ENCODE measurements at regions not wholly inside any gene's neighbourhood (a gene's known extent, or its start where the extent isn't known, plus 50 kb on each side); places are given as distances from the start of the nearest gene placed in this dataset.

- Histone ChIP-seq H3K4me1 (ENCODE audit: control insufficient read depth in 5 of 5, insufficient read depth in 5 of 5, low read length in 5 of 5) (no peaks in the 10 kb centered on the region), H3K4me3 (no peak overlapping the region), H3K9ac (ENCODE audit: insufficient read depth in 1 of 2, low read length in 2 of 2) (no peak overlapping the region), H3K27ac (ENCODE audit: low read depth in 1 of 2, low read length in 1 of 2) (no peak overlapping the region), H3K36me3 (ENCODE audit: control insufficient read depth in 4 of 4, insufficient read depth in 4 of 4, low read length in 4 of 4) (no peaks in the 10 kb centered on the region), H3K27me3 (ENCODE audit: control insufficient read depth in 3 of 3, insufficient read depth in 3 of 3, low read length in 2 of 3) (no peaks in the 10 kb centered on the region), H3K9me3 (ENCODE audit: control insufficient read depth in 4 of 4, insufficient read depth in 3 of 4, low read length in 3 of 4) (peaks cover 0 to 4% (median 0%) of the 10 kb centered on the region in 4 donors)
- ATAC-seq (ENCODE audit: insufficient read depth, low FRiP score), result no peak
- DNase-seq, result no peak
- 73 to 84% methylated on average over 1 of the region's 1 CpG for WGBS, 2 donors
- TF ChIP-seq CTCF (IDR thresholded peaks at IDR 0.05; ENCODE audit: control extremely low read depth, extremely low read depth), result no peak
Observed at GRCh38 chr5:38077652-38078051, 180.7 kb upstream of the EGFLAM start.

- Histone ChIP-seq H3K4me1 (ENCODE audit: control insufficient read depth in 5 of 5, insufficient read depth in 5 of 5, low read length in 5 of 5) (no peaks in the 10 kb centered on the region), H3K36me3 (ENCODE audit: control insufficient read depth in 4 of 4, insufficient read depth in 4 of 4, low read length in 4 of 4) (no peaks in the 10 kb centered on the region), H3K27me3 (ENCODE audit: control insufficient read depth in 3 of 3, insufficient read depth in 3 of 3, low read length in 2 of 3) (no peaks in the 10 kb centered on the region), H3K9me3 (ENCODE audit: control insufficient read depth in 4 of 4, insufficient read depth in 3 of 4, low read length in 3 of 4) (peaks cover 0 to 7% (median 0%) of the 10 kb centered on the region in 4 donors), H3K27ac (ENCODE audit: low read depth in 1 of 2, low read length in 1 of 2) (no peak overlapping the region), H3K9ac (ENCODE audit: insufficient read depth in 1 of 2, low read length in 2 of 2) (no peak overlapping the region), H3K4me3 (no peak overlapping the region)
- peak in 2 of 3 donors; percentile 38 to 56 for DNase-seq
- WGBS, 2 donors, result 60 to 71% methylated on average over 9 of the region's 9 CpGs
- no peak for TF ChIP-seq CTCF (IDR thresholded peaks at IDR 0.05; ENCODE audit: control extremely low read depth, extremely low read depth)
- no peak for ATAC-seq (ENCODE audit: insufficient read depth, low FRiP score)
Observed at GRCh38 chr5:38071831-38072694, 186.3 kb upstream of the EGFLAM start.

- ATAC-seq (ENCODE audit: insufficient read depth, low FRiP score), result no peak
- Histone ChIP-seq H3K4me1 (ENCODE audit: control insufficient read depth in 5 of 5, insufficient read depth in 5 of 5, low read length in 5 of 5) (no peaks in the 10 kb centered on the region), H3K27ac (ENCODE audit: low read depth in 1 of 2, low read length in 1 of 2) (no peak overlapping the region), H3K27me3 (ENCODE audit: control insufficient read depth in 3 of 3, insufficient read depth in 3 of 3, low read length in 2 of 3) (no peaks in the 10 kb centered on the region), H3K9me3 (ENCODE audit: control insufficient read depth in 4 of 4, insufficient read depth in 3 of 4, low read length in 3 of 4) (peaks cover 0 to 9% (median 0%) of the 10 kb centered on the region in 4 donors), H3K36me3 (ENCODE audit: control insufficient read depth in 4 of 4, insufficient read depth in 4 of 4, low read length in 4 of 4) (no peaks in the 10 kb centered on the region), H3K4me3 (no peak overlapping the region), H3K9ac (ENCODE audit: insufficient read depth in 1 of 2, low read length in 2 of 2) (no peak overlapping the region)
- no peak for TF ChIP-seq CTCF (IDR thresholded peaks at IDR 0.05; ENCODE audit: control extremely low read depth, extremely low read depth)
- no peak for DNase-seq
- 93 to 94% methylated on average over 6 of the region's 6 CpGs for WGBS, 2 donors
Observed at GRCh38 chr5:38070304-38070950, 187.9 kb upstream of the EGFLAM start.
